ENCODE measurements at regions not wholly inside any gene's neighbourhood (a gene's known extent, or its start where the extent isn't known, plus 50 kb on each side); places are given as distances from the start of the nearest gene placed in this dataset.

- H3K27me3 ChIP-seq (ENCODE audit: control insufficient read depth, insufficient read depth, low read length), result no peaks in the 10 kb centered on the region
Measured at GRCh38 chr20:19026901-19027644, 185.4 kb upstream of the SLC24A3 start.

GRCh38 chr20:19027971-19028370 is 184.5 kb upstream of the SLC24A3 start:
- no peak for TF ChIP-seq CTCF (IDR thresholded peaks at IDR 0.05)
- Histone ChIP-seq H3K36me3 (ENCODE audit: control insufficient read depth, insufficient read depth, low read length) (no peaks in the 10 kb centered on the region), H3K4me2 (ENCODE audit: low read length) (no peak overlapping the region), H3K9me3 (ENCODE audit: control insufficient read depth, low read length) (no peaks in the 10 kb centered on the region), H3K79me2 (no peaks in the 10 kb centered on the region), H3K27ac (peak overlapping the region; percentile 86), H3K27me3 (ENCODE audit: control insufficient read depth, insufficient read depth, low read length) (no peaks in the 10 kb centered on the region), H3K4me1 (peaks cover 30% of the 10 kb centered on the region), H2AFZ (peak overlapping the region; percentile 78), H3K4me3 (ENCODE audit: low read depth, low read length) (no peak overlapping the region), H3K9ac (no peak overlapping the region)

More at GRCh38 chr20:19026901-19027644, 185.4 kb upstream of the SLC24A3 start:
- Histone ChIP-seq H2AFZ (peak overlapping the region; percentile 78), H3K4me2 (ENCODE audit: low read length) (peak overlapping the region; percentile 13), H3K36me3 (ENCODE audit: control insufficient read depth, insufficient read depth, low read length) (no peaks in the 10 kb centered on the region), H3K4me3 (ENCODE audit: low read depth, low read length) (no peak overlapping the region), H3K9me3 (ENCODE audit: control insufficient read depth, low read length) (no peaks in the 10 kb centered on the region), H3K27ac (peak overlapping the region; percentile 86), H3K9ac (no peak overlapping the region), H3K4me1 (peaks cover 30% of the 10 kb centered on the region), H3K79me2 (no peaks in the 10 kb centered on the region)
- TF ChIP-seq CTCF (IDR thresholded peaks at IDR 0.05), result peak; percentile 34

GRCh38 chr20:19041787-19042186 is 170.7 kb upstream of the SLC24A3 start:
- Histone ChIP-seq H3K4me3 (ENCODE audit: low read depth, low read length) (no peak overlapping the region), H3K27ac (no peak overlapping the region), H3K4me2 (ENCODE audit: low read length) (no peak overlapping the region), H3K27me3 (ENCODE audit: control insufficient read depth, insufficient read depth, low read length) (no peaks in the 10 kb centered on the region), H3K79me2 (no peaks in the 10 kb centered on the region), H2AFZ (no peak overlapping the region), H3K4me1 (no peaks in the 10 kb centered on the region), H3K9ac (no peak overlapping the region), H3K36me3 (ENCODE audit: control insufficient read depth, insufficient read depth, low read length) (no peaks in the 10 kb centered on the region), H3K9me3 (ENCODE audit: control insufficient read depth, low read length) (no peaks in the 10 kb centered on the region)
- no peak for TF ChIP-seq CTCF (IDR thresholded peaks at IDR 0.05)

GRCh38 chr20:19045371-19045770 is 167.1 kb upstream of the SLC24A3 start:
- Histone ChIP-seq H3K79me2 (no peaks in the 10 kb centered on the region), H3K4me2 (ENCODE audit: low read length) (no peak overlapping the region), H3K4me1 (peaks cover 5% of the 10 kb centered on the region), H3K9ac (no peak overlapping the region), H2AFZ (no peak overlapping the region), H3K27ac (no peak overlapping the region), H3K27me3 (ENCODE audit: control insufficient read depth, insufficient read depth, low read length) (no peaks in the 10 kb centered on the region), H3K4me3 (ENCODE audit: low read depth, low read length) (no peak overlapping the region), H3K36me3 (ENCODE audit: control insufficient read depth, insufficient read depth, low read length) (no peaks in the 10 kb centered on the region), H3K9me3 (ENCODE audit: control insufficient read depth, low read length) (no peaks in the 10 kb centered on the region)
- TF ChIP-seq CTCF (IDR thresholded peaks at IDR 0.05), result no peak
